Endodermal cell (in vitro differentiated cells): ENCODE measurements at regions not wholly inside any gene's neighbourhood (a gene's known extent, or its start where the extent isn't known, plus 50 kb on each side); places are given as distances from the start of the nearest gene placed in this dataset.

Experiments used
- DNase-seq: peaks from one replicate; pipeline ENCODE4 v3.0.0-alpha.2; 2017
- H3K27ac ChIP-seq: 2 replicates; pipeline ENCODE4 v1.5.1; 2013; ENCODE audit warnings: mild to moderate bottlenecking, low read depth, low read length, moderate library complexity
- H3K27me3 ChIP-seq: 2 replicates; pipeline ENCODE4 v1.6.1; 2013; ENCODE audit warnings: mild to moderate bottlenecking, low read length, moderate library complexity; ENCODE audit not compliant: insufficient read depth, control insufficient read depth, poor library complexity, severe bottlenecking
- H3K36me3 ChIP-seq: 2 replicates; pipeline ENCODE4 v1.7.0; 2013; ENCODE audit warnings: mild to moderate bottlenecking, low read length, moderate library complexity; ENCODE audit not compliant: control insufficient read depth, insufficient read depth
- H3K4me1 ChIP-seq: one replicate; pipeline ENCODE4 v1.7.0; 2013; ENCODE audit warnings: low read length; ENCODE audit not compliant: control insufficient read depth, insufficient read depth
- H3K4me3 ChIP-seq: 2 replicates; pipeline ENCODE4 v1.5.1; 2013; ENCODE audit warnings: mild to moderate bottlenecking, low read length, moderate library complexity
- H3K9ac ChIP-seq: 2 replicates; pipeline ENCODE4 v1.6.1; 2013; ENCODE audit warnings: mild to moderate bottlenecking, low read length, moderate library complexity; ENCODE audit not compliant: poor library complexity, severe bottlenecking; ENCODE audit errors: extremely low read depth
- H3K9me3 ChIP-seq: 2 replicates; pipeline ENCODE4 v1.6.1; 2013; ENCODE audit warnings: mild to moderate bottlenecking, low read length, moderate library complexity; ENCODE audit not compliant: control insufficient read depth
- H3K27ac Mint-ChIP-seq: 2 replicates; pipeline ENCODE4 v1.8.0; 2020; ENCODE audit warnings: mixed read lengths
- H3K27me3 Mint-ChIP-seq: 2 replicates; pipeline ENCODE4 v1.8.0; 2021; ENCODE audit warnings: mild to moderate bottlenecking, mixed read lengths; ENCODE audit not compliant: insufficient read depth
- H3K36me3 Mint-ChIP-seq: 2 replicates; pipeline ENCODE4 v1.8.0; 2020; ENCODE audit warnings: low read depth, mixed read lengths
- H3K4me1 Mint-ChIP-seq: 2 replicates; pipeline ENCODE4 v1.8.0; 2020; ENCODE audit warnings: mixed read lengths
- H3K4me3 Mint-ChIP-seq: 2 replicates; pipeline ENCODE4 v1.8.0; 2020; ENCODE audit warnings: mild to moderate bottlenecking, moderate library complexity, mixed read lengths
- H3K9me3 Mint-ChIP-seq: 2 replicates; pipeline ENCODE4 v1.8.0; 2020; ENCODE audit warnings: mild to moderate bottlenecking, mixed read lengths
- CTCF ChIP-seq: fragments of 200-600 bp; sonication (generic); conservative IDR thresholded peaks from 2 replicates; pipeline ENCODE4 v1.5.0; 2021; ENCODE audit warnings: antibody characterized with exemption, mild to moderate bottlenecking
- WGBS, 2 experiments: methylation state at CpG; one replicate each; pipeline versions ENCODE4 v1.1.5 to v1.1.7; 2013; ENCODE audit warnings: missing lambda C conversion rate in 2 of 2, mixed read lengths in 1 of 2; ENCODE audit not compliant: insufficient coverage in 1 of 2, insufficient read length in 1 of 2; 5-methylcytosine and 5-hydroxymethylcytosine counted together

- Histone ChIP-seq H3K9me3 (no peaks in the 10 kb centered on the region), H3K9ac (no peak overlapping the region), H3K27ac (no peak overlapping the region), H3K4me3 (no peak overlapping the region), H3K27me3 (no peaks in the 10 kb centered on the region), H3K4me1 (peaks cover 11% of the 10 kb centered on the region), H3K36me3 (no peaks in the 10 kb centered on the region)
- Mint-ChIP-seq H3K4me3 (no peak overlapping the region), H3K4me1 (peaks cover 7% of the 10 kb centered on the region), H3K27me3 (peaks cover under 1% of the 10 kb centered on the region), H3K9me3 (peaks cover 20% of the 10 kb centered on the region), H3K36me3 (no peaks in the 10 kb centered on the region), H3K27ac (no peak overlapping the region)
- TF ChIP-seq CTCF = no peak
- WGBS, 2 experiments = 73 to 91% methylated on average over 1 to 2 of the region's 2 CpGs
- DNase-seq = no peak
Observed at GRCh38 chr2:149832324-149832723, 244.7 kb upstream of the MMADHC start.

- WGBS, 2 experiments = 89 to 90% methylated on average over 1 to 2 of the region's 2 CpGs
- H3K4me1 ChIP-seq = peaks cover 11% of the 10 kb centered on the region
Observed at GRCh38 chr2:149828520-149829210, 241.1 kb upstream of the MMADHC start.

GRCh38 chr2:149827585-149828126 is 240.1 kb upstream of the MMADHC start:
- H3K4me3 Mint-ChIP-seq = no peak overlapping the region
- Histone ChIP-seq H3K36me3 (no peaks in the 10 kb centered on the region), H3K9ac (no peak overlapping the region), H3K27ac (no peak overlapping the region), H3K27me3 (no peaks in the 10 kb centered on the region), H3K4me3 (no peak overlapping the region), H3K9me3 (no peaks in the 10 kb centered on the region), H3K4me1 (peaks cover 11% of the 10 kb centered on the region)
- no peak for DNase-seq
- no peaks in the 10 kb centered on the region for H3K36me3 Mint-ChIP-seq
- 93 to 94% methylated on average over 2 of the region's 2 CpGs for WGBS, 2 experiments
- TF ChIP-seq CTCF = no peak
- H3K9me3 Mint-ChIP-seq = no peaks in the 10 kb centered on the region
- no peak overlapping the region for H3K27ac Mint-ChIP-seq
- H3K4me1 Mint-ChIP-seq = peaks cover 14% of the 10 kb centered on the region
- H3K27me3 Mint-ChIP-seq = no peaks in the 10 kb centered on the region

More at GRCh38 chr2:149828520-149829210, 241.1 kb upstream of the MMADHC start:
- Histone ChIP-seq H3K4me3 (no peak overlapping the region), H3K9ac (no peak overlapping the region), H3K9me3 (no peaks in the 10 kb centered on the region), H3K27ac (no peak overlapping the region), H3K27me3 (no peaks in the 10 kb centered on the region), H3K36me3 (no peaks in the 10 kb centered on the region)
- H3K4me3 Mint-ChIP-seq = no peak overlapping the region
- no peaks in the 10 kb centered on the region for H3K9me3 Mint-ChIP-seq
- no peak for DNase-seq
- H3K4me1 Mint-ChIP-seq = peaks cover 14% of the 10 kb centered on the region
- no peak for TF ChIP-seq CTCF
- H3K36me3 Mint-ChIP-seq = no peaks in the 10 kb centered on the region
- no peaks in the 10 kb centered on the region for H3K27me3 Mint-ChIP-seq
- H3K27ac Mint-ChIP-seq = no peak overlapping the region
